SK-N-SH treated with all-trans-retinoic acid at 6 μM for 48 hours (cell line): ENCODE measurements at regions not wholly inside any gene's neighbourhood (a gene's known extent, or its start where the extent isn't known, plus 50 kb on each side); places are given as distances from the start of the nearest gene placed in this dataset.

Experiments used
- ATAC-seq: fragments of 200-7000 bp; cut with Tn5 transposase; 3 replicates; pipeline ENCODE4 v1.9.1; 2020; ENCODE audit warnings: mild to moderate bottlenecking, moderate library complexity
- ARNTL ChIP-seq: fragments of 450-650 bp; formaldehyde crosslinking; IDR thresholded peaks from 2 replicates; pipeline ENCODE4 v1.5.0; 2020; ENCODE audit warnings: low read depth, mild to moderate bottlenecking, moderate library complexity, borderline replicate concordance
- BACH2 ChIP-seq: fragments of 250-450 bp; sonication (Bioruptor Pico); IDR thresholded peaks from 2 replicates; pipeline ENCODE4 v1.9.0; 2021; ENCODE audit warnings: mild to moderate bottlenecking, borderline replicate concordance
- CSDC2 ChIP-seq: fragments of 250-450 bp; sonication (Bioruptor Pico); IDR thresholded peaks from 2 replicates; pipeline ENCODE4 v1.5.0; 2020; ENCODE audit warnings: mild to moderate bottlenecking, moderate library complexity
- GLIS3 ChIP-seq: fragments of 250-450 bp; sonication (Bioruptor Pico); IDR thresholded peaks from 2 replicates; pipeline ENCODE4 v1.5.0; 2020; ENCODE audit warnings: mild to moderate bottlenecking, moderate library complexity
- POU6F1 ChIP-seq: fragments of 250-450 bp; sonication (Bioruptor Pico); IDR thresholded peaks from 2 replicates; pipeline ENCODE4 v1.8.0; 2021; ENCODE audit warnings: low read depth, mild to moderate bottlenecking, moderate library complexity, borderline replicate concordance
- PPARA ChIP-seq: fragments of 250-450 bp; sonication (Bioruptor Pico); IDR thresholded peaks from 2 replicates; pipeline ENCODE4 v1.5.0; 2020; ENCODE audit warnings: mild to moderate bottlenecking, borderline replicate concordance
- RARB ChIP-seq: fragments of 250-450 bp; sonication (Bioruptor Pico); IDR thresholded peaks from 2 replicates; pipeline ENCODE4 v1.8.0; 2021; ENCODE audit warnings: mild to moderate bottlenecking, moderate library complexity
- SNAI2 ChIP-seq: fragments of 250-450 bp; sonication (Bioruptor Pico); IDR thresholded peaks from 2 replicates; pipeline ENCODE4 v1.5.0; 2020; ENCODE audit warnings: mild to moderate bottlenecking, moderate library complexity
- TCF4 ChIP-seq: fragments of 250-450 bp; sonication (Bioruptor Pico); IDR thresholded peaks from 2 replicates; pipeline ENCODE4 v1.8.0; 2021; ENCODE audit warnings: mild to moderate bottlenecking, moderate library complexity, borderline replicate concordance
- TOX ChIP-seq: fragments of 250-450 bp; sonication (Bioruptor Pico); IDR thresholded peaks from 2 replicates; pipeline ENCODE4 v1.8.0; 2021; ENCODE audit warnings: mild to moderate bottlenecking, moderate library complexity, borderline replicate concordance
- ZFP3 ChIP-seq: fragments of 250-450 bp; sonication (Bioruptor Pico); IDR thresholded peaks from 2 replicates; pipeline ENCODE4 v1.5.0; 2020; ENCODE audit warnings: mild to moderate bottlenecking, moderate library complexity
- ZFP30 ChIP-seq: fragments of 450-650 bp; formaldehyde crosslinking; IDR thresholded peaks from 2 replicates; pipeline ENCODE4 v1.5.0; 2022; ENCODE audit warnings: mild to moderate bottlenecking, moderate library complexity
- ZNF8 ChIP-seq: fragments of 450-650 bp; formaldehyde crosslinking; IDR thresholded peaks from 2 replicates; pipeline ENCODE4 v1.5.0; 2020; ENCODE audit warnings: mild to moderate bottlenecking, moderate library complexity
- TF ChIP-seq, protein P1 (sequence below): fragments of 250-450 bp; sonication (Bioruptor Pico); IDR thresholded peaks from 2 replicates; pipeline ENCODE4 v1.8.0; 2020; ENCODE audit warnings: mild to moderate bottlenecking, moderate library complexity, borderline replicate concordance
- TF ChIP-seq, protein P2 (sequence below): fragments of 250-450 bp; sonication (Bioruptor Pico); IDR thresholded peaks from 2 replicates; pipeline ENCODE4 v1.5.0; 2020; ENCODE audit warnings: mild to moderate bottlenecking, moderate library complexity
- TF ChIP-seq, protein P3 (sequence below): fragments of 250-450 bp; sonication (Bioruptor Pico); IDR thresholded peaks from 2 replicates; pipeline ENCODE4 v1.5.1; 2021; ENCODE audit warnings: mild to moderate bottlenecking, moderate library complexity

- ATAC-seq, result no peak
- no peak for TF ChIP-seq SNAI2 (CRISPR knock-in tag)
- no peak for TF ChIP-seq CSDC2 (CRISPR knock-in tag)
- no peak for TF ChIP-seq ZNF8
- TF ChIP-seq, protein P1, sequence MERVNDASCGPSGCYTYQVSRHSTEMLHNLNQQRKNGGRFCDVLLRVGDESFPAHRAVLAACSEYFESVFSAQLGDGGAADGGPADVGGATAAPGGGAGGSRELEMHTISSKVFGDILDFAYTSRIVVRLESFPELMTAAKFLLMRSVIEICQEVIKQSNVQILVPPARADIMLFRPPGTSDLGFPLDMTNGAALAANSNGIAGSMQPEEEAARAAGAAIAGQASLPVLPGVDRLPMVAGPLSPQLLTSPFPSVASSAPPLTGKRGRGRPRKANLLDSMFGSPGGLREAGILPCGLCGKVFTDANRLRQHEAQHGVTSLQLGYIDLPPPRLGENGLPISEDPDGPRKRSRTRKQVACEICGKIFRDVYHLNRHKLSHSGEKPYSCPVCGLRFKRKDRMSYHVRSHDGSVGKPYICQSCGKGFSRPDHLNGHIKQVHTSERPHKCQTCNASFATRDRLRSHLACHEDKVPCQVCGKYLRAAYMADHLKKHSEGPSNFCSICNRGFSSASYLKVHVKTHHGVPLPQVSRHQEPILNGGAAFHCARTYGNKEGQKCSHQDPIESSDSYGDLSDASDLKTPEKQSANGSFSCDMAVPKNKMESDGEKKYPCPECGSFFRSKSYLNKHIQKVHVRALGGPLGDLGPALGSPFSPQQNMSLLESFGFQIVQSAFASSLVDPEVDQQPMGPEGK (CRISPR knock-in tag), result no peak
- no peak for TF ChIP-seq TOX (CRISPR knock-in tag)
- TF ChIP-seq RARB (CRISPR knock-in tag), result no peak
- no peak for TF ChIP-seq PPARA (CRISPR knock-in tag)
- no peak for TF ChIP-seq TCF4 (CRISPR knock-in tag)
- TF ChIP-seq, protein P2, sequence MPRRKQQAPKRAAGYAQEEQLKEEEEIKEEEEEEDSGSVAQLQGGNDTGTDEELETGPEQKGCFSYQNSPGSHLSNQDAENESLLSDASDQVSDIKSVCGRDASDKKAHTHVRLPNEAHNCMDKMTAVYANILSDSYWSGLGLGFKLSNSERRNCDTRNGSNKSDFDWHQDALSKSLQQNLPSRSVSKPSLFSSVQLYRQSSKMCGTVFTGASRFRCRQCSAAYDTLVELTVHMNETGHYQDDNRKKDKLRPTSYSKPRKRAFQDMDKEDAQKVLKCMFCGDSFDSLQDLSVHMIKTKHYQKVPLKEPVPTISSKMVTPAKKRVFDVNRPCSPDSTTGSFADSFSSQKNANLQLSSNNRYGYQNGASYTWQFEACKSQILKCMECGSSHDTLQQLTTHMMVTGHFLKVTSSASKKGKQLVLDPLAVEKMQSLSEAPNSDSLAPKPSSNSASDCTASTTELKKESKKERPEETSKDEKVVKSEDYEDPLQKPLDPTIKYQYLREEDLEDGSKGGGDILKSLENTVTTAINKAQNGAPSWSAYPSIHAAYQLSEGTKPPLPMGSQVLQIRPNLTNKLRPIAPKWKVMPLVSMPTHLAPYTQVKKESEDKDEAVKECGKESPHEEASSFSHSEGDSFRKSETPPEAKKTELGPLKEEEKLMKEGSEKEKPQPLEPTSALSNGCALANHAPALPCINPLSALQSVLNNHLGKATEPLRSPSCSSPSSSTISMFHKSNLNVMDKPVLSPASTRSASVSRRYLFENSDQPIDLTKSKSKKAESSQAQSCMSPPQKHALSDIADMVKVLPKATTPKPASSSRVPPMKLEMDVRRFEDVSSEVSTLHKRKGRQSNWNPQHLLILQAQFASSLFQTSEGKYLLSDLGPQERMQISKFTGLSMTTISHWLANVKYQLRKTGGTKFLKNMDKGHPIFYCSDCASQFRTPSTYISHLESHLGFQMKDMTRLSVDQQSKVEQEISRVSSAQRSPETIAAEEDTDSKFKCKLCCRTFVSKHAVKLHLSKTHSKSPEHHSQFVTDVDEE, result no peak
These were observed 509.3 kb upstream of the PPP2R3A start for GRCh38 chr3:135456108-135456790.

DNA sequence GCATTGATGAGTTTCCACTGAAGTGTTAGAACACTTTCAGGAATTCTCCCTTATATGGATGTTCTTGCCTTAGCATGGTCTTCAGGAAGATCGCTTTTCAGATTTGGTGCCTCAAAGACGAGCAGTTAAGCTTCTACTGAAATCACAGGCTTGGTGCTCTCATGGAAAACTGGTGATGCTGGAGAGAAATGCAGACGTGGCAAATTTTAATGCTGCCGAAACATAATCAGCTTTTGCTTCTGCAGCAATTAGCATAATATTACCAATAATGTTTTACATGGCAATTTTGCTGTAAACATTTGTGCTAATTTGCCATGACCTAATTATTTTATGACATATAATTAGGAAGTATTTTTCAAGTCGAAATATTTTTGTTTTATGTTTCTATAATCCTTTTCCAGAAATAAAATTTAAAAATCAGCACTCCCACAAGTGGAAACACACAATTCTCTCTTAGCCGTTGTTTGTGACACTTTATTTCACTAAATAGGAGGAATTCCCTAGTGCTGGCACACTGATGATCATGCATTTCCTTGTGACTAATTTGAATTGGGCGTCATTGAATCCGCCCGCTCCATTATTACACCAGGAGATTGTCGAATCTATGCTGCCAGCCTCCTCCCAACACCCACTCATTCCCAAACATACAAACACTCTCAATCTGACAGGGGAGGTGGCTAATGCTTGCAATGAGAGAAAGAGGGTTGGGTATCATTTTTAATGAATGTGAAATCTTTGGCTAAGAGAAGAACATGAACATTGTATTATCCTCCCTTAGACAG, 506.8 kb upstream of the PPP2R3A start:
- no peak for TF ChIP-seq ARNTL (CRISPR knock-in tag)
- TF ChIP-seq ZFP3 (CRISPR knock-in tag), result no peak
- TF ChIP-seq TCF4 (CRISPR knock-in tag), result no peak
- TF ChIP-seq, protein P2, result no peak
- no peak for TF ChIP-seq ZFP30 (CRISPR knock-in tag)
- TF ChIP-seq GLIS3 (CRISPR knock-in tag), result no peak
- TF ChIP-seq, protein P3, sequence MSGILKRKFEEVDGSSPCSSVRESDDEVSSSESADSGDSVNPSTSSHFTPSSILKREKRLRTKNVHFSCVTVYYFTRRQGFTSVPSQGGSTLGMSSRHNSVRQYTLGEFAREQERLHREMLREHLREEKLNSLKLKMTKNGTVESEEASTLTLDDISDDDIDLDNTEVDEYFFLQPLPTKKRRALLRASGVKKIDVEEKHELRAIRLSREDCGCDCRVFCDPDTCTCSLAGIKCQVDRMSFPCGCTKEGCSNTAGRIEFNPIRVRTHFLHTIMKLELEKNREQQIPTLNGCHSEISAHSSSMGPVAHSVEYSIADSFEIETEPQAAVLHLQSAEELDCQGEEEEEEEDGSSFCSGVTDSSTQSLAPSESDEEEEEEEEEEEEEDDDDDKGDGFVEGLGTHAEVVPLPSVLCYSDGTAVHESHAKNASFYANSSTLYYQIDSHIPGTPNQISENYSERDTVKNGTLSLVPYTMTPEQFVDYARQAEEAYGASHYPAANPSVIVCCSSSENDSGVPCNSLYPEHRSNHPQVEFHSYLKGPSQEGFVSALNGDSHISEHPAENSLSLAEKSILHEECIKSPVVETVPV (CRISPR knock-in tag), result no peak
- no peak for TF ChIP-seq PPARA (CRISPR knock-in tag)
- TF ChIP-seq, protein P1 (CRISPR knock-in tag), result no peak
- no peak for TF ChIP-seq BACH2 (CRISPR knock-in tag)
- TF ChIP-seq POU6F1, result no peak
- TF ChIP-seq RARB (CRISPR knock-in tag), result no peak
- no peak for ATAC-seq
